Loucy (cell line): ENCODE measurements at regions not wholly inside any gene's neighbourhood (a gene's known extent, or its start where the extent isn't known, plus 50 kb on each side); places are given as distances from the start of the nearest gene placed in this dataset.

Source experiments
- H2AFZ ChIP-seq: fragments of 200-600 bp; sonication (generic); 2 replicates; pipeline ENCODE4 v1.6.0; 2016; ENCODE audit warnings: antibody characterized with exemption, mild to moderate bottlenecking, low read length, moderate library complexity
- H3F3A ChIP-seq: fragments of 200-600 bp; 2 replicates; pipeline ENCODE4 v1.6.0; 2016; ENCODE audit warnings: antibody characterized with exemption, low read depth, mild to moderate bottlenecking
- H3K27me3 ChIP-seq: fragments of 200-600 bp; sonication (generic); 2 replicates; pipeline ENCODE4 v1.6.1; 2014; ENCODE audit warnings: low read length, mild to moderate bottlenecking; ENCODE audit not compliant: insufficient read depth, poor library complexity, severe bottlenecking
- H3K36me3 ChIP-seq: fragments of 200-600 bp; sonication (generic); 2 replicates; pipeline ENCODE4 v1.6.1; 2016; ENCODE audit warnings: low read length; ENCODE audit not compliant: insufficient read depth
- H3K4me1 ChIP-seq: fragments of 200-600 bp; sonication (generic); 2 replicates; pipeline ENCODE4 v1.5.1; 2014; ENCODE audit warnings: low read length, mild to moderate bottlenecking; ENCODE audit not compliant: insufficient read depth, poor library complexity, severe bottlenecking
- H3K4me2 ChIP-seq: fragments of 200-600 bp; sonication (generic); 2 replicates; pipeline ENCODE4 v1.6.0; 2014; ENCODE audit warnings: antibody characterized with exemption, low read length, low read depth, mild to moderate bottlenecking; ENCODE audit not compliant: poor library complexity, severe bottlenecking
- H3K4me3 ChIP-seq: fragments of 200-600 bp; sonication (generic); 2 replicates; pipeline ENCODE4 v1.5.1; 2014; ENCODE audit warnings: low read length, mild to moderate bottlenecking, mixed read lengths; ENCODE audit not compliant: poor library complexity, severe bottlenecking
- H3K79me2 ChIP-seq: fragments of 200-600 bp; sonication (generic); 2 replicates; pipeline ENCODE4 v1.6.1; 2014; ENCODE audit warnings: low read length; ENCODE audit not compliant: insufficient read depth
- H3K9ac ChIP-seq: fragments of 200-600 bp; sonication (generic); 2 replicates; pipeline ENCODE4 v1.6.0; 2014; ENCODE audit warnings: mild to moderate bottlenecking, low read depth, low read length, moderate library complexity; ENCODE audit not compliant: poor library complexity, severe bottlenecking
- H3K9me2 ChIP-seq: fragments of 200-600 bp; sonication (generic); replicated peaks from 2 replicates; pipeline ENCODE4 v1.6.1; 2016; ENCODE audit warnings: low read depth, low read length, mixed read lengths
- H3K9me3 ChIP-seq: fragments of 200-600 bp; sonication (generic); 2 replicates; pipeline ENCODE4 v1.6.1; 2014; ENCODE audit warnings: mild to moderate bottlenecking, antibody characterized with exemption, low read length, low read depth; ENCODE audit not compliant: insufficient read depth
- H4K20me1 ChIP-seq: fragments of 200-600 bp; sonication (generic); 2 replicates; pipeline ENCODE4 v1.6.0; 2014; ENCODE audit warnings: antibody characterized with exemption, low read length, mild to moderate bottlenecking; ENCODE audit not compliant: insufficient read depth, poor library complexity, severe bottlenecking
- EZH2phosphoT487 ChIP-seq: fragments of 200-600 bp; IDR thresholded peaks from 2 replicates; pipeline ENCODE4 v1.6.1; 2018; ENCODE audit warnings: antibody characterized with exemption, mild to moderate bottlenecking, moderate library complexity, borderline replicate concordance
- TF ChIP-seq, protein P1 (sequence below): fragments of 200-600 bp; sonication (generic); conservative IDR thresholded peaks from 2 replicates; pipeline ENCODE4 v1.5.1; 2014; ENCODE audit warnings: mild to moderate bottlenecking, antibody characterized with exemption, low read length

DNA sequence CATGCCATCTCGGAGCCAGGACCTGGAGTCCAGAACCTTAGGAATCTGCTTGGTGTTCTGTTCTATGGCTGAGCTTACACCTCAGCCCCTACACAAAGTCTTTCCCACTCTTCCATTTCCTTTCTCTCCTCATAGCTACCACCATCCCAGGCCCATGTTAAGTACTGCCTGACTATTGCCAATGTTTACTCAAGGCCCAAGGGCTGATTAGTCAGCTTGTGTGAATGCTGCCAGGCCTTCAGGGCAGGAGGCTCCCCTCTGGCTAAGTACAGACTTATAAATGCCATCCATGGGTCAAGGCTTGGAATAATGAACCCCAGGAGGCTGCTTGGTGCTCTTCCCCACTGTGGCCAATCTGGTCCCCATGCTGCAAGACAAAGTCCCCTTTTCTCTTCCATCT is 411.6 kb upstream of the MAGEB18 start:
- Histone ChIP-seq H3F3A (no peaks in the 10 kb centered on the region), H3K36me3 (no peaks in the 10 kb centered on the region), H3K27me3 (no peaks in the 10 kb centered on the region), H3K9me2 (no peaks in the 10 kb centered on the region), H4K20me1 (no peaks in the 10 kb centered on the region), H2AFZ (no peak overlapping the region), H3K9me3 (no peaks in the 10 kb centered on the region), H3K4me1 (no peaks in the 10 kb centered on the region), H3K4me3 (no peak overlapping the region), H3K9ac (no peak overlapping the region), H3K79me2 (no peaks in the 10 kb centered on the region), H3K4me2 (no peak overlapping the region)
- no peak for TF ChIP-seq EZH2phosphoT487
- TF ChIP-seq, protein P1, sequence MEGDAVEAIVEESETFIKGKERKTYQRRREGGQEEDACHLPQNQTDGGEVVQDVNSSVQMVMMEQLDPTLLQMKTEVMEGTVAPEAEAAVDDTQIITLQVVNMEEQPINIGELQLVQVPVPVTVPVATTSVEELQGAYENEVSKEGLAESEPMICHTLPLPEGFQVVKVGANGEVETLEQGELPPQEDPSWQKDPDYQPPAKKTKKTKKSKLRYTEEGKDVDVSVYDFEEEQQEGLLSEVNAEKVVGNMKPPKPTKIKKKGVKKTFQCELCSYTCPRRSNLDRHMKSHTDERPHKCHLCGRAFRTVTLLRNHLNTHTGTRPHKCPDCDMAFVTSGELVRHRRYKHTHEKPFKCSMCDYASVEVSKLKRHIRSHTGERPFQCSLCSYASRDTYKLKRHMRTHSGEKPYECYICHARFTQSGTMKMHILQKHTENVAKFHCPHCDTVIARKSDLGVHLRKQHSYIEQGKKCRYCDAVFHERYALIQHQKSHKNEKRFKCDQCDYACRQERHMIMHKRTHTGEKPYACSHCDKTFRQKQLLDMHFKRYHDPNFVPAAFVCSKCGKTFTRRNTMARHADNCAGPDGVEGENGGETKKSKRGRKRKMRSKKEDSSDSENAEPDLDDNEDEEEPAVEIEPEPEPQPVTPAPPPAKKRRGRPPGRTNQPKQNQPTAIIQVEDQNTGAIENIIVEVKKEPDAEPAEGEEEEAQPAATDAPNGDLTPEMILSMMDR: no peak

DNA sequence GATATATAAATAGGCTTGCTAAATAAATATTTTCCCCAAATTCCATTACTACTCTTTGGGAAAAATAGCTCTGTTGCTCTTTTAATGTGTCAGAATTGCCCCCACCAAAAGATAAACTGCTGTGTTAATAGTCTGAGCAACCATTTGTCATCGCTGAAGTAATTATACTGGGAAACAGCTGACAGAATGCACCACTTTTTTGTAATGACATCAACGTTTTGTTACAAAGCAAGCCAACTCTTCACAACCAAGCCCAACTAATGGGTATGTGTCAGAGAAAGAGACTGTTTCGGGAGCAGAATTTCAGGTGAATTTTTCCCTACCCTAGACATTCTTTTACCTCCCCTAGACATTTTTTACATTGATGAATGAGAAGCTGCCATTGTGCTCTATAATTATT is 405.0 kb upstream of the MAGEB18 start:
- Histone ChIP-seq H3K9me2 (no peaks in the 10 kb centered on the region), H4K20me1 (no peaks in the 10 kb centered on the region), H2AFZ (no peak overlapping the region), H3K9ac (no peak overlapping the region), H3K4me1 (no peaks in the 10 kb centered on the region), H3K9me3 (no peaks in the 10 kb centered on the region), H3K36me3 (no peaks in the 10 kb centered on the region), H3K4me3 (no peak overlapping the region), H3F3A (no peaks in the 10 kb centered on the region), H3K4me2 (no peak overlapping the region), H3K79me2 (no peaks in the 10 kb centered on the region), H3K27me3 (no peaks in the 10 kb centered on the region)
- TF ChIP-seq, protein P1: no peak
- no peak for TF ChIP-seq EZH2phosphoT487

DNA sequence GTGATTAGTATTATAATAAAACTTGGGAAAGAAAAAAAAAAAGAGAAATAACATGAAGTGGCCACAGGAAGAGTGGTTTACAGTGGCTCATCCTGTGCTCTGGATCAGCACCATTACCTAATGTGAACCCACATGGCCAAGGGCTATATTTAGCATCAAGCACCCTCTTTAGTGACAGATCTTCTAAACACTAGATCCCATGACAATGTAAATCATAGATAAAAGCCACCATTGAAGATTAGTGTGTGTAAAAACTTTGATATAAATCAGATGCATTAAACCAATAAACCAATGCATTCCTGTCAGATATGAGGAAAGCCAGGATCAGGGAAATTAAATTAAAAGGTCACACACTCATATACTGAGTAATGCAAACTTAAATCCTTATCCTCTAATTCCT is 400.6 kb upstream of the MAGEB18 start:
- H3K9me2 ChIP-seq: no peaks in the 10 kb centered on the region
- no peaks in the 10 kb centered on the region for H4K20me1 ChIP-seq
- no peak overlapping the region for H2AFZ ChIP-seq
- no peak overlapping the region for H3K4me3 ChIP-seq
- H3K4me1 ChIP-seq: no peaks in the 10 kb centered on the region
- TF ChIP-seq EZH2phosphoT487: no peak
- TF ChIP-seq, protein P1: no peak
- no peaks in the 10 kb centered on the region for H3K79me2 ChIP-seq
- no peak overlapping the region for H3K4me2 ChIP-seq
- H3K27me3 ChIP-seq: no peaks in the 10 kb centered on the region
- no peaks in the 10 kb centered on the region for H3K36me3 ChIP-seq
- H3F3A ChIP-seq: no peaks in the 10 kb centered on the region
- no peak overlapping the region for H3K9ac ChIP-seq
- no peaks in the 10 kb centered on the region for H3K9me3 ChIP-seq
